ENCODE measurements at regions not wholly inside any gene's neighbourhood (a gene's known extent, or its start where the extent isn't known, plus 50 kb on each side); places are given as distances from the start of the nearest gene placed in this dataset.

DNA sequence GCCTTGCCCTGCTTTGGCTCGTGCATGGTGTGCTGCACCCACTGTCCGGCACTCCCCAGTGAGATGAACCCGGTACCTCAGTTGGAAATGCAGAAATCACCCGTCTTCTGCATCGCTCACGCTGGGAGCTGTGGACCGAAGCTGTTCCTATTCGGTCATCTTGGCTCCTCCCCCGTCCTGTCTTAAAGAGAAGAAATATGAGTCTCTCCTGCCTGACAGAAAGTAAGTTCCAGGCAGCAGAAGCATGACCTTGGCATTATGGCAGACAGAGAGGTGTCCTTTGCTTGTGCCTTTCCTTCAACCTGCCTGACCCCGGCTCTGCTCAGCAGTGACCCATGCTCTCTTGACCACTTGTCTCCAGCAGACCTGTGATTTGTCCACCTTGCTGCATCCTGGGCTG is 62.5 kb upstream of the CYP1B1 start:
- TF ChIP-seq, protein P1, sequence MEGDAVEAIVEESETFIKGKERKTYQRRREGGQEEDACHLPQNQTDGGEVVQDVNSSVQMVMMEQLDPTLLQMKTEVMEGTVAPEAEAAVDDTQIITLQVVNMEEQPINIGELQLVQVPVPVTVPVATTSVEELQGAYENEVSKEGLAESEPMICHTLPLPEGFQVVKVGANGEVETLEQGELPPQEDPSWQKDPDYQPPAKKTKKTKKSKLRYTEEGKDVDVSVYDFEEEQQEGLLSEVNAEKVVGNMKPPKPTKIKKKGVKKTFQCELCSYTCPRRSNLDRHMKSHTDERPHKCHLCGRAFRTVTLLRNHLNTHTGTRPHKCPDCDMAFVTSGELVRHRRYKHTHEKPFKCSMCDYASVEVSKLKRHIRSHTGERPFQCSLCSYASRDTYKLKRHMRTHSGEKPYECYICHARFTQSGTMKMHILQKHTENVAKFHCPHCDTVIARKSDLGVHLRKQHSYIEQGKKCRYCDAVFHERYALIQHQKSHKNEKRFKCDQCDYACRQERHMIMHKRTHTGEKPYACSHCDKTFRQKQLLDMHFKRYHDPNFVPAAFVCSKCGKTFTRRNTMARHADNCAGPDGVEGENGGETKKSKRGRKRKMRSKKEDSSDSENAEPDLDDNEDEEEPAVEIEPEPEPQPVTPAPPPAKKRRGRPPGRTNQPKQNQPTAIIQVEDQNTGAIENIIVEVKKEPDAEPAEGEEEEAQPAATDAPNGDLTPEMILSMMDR (IDR thresholded peaks at IDR 0.05) = no peak
- TF ChIP-seq POLR2A (IDR thresholded peaks at IDR 0.05) = no peak
- TF ChIP-seq EP300 (IDR thresholded peaks at IDR 0.05) = no peak
